Fibroblast of skin of back (primary cell): ENCODE measurements at regions not wholly inside any gene's neighbourhood (a gene's known extent, or its start where the extent isn't known, plus 50 kb on each side); places are given as distances from the start of the nearest gene placed in this dataset.

Source experiments
- DNase-seq: peaks from one replicate; pipeline ENCODE4 v3.0.0-alpha.2; 2013

DNA sequence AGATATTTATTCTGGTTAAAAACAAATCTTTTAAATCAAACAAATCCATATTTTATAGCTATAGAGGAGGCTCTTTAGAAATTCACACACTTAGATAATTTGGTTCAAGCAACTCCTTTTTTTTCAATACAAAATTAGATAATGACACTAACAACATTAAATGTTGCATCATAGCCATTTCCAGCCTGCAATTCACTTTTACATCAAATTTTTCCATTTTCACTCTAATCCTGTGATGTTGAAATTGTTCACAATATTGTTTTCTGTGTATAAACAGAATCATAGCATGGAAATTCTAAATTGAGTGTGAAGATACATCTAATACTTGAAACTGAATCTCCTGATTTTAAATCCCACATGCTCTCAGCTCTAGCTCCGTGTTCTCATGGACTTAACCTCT is 482.6 kb downstream of the INHBA start:
- DNase-seq, result no peak

DNA sequence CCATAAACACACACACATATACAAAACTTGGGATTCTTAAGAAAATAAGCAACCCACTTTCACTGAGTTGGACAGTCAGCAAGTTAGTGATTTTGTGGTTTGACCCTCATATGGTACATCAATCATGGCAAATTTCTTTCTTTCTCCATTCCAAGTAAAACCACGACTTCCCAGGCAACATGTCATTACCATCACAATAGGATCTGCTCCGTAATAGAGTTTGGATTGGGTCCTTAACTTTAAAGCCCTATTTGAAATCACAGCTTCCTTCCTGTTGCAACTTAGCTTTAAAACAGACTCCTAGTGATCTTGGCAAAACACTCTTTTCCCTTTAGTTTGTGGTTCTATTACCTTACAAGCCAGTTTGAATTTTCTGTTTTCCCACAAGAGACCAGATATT is 483.6 kb downstream of the INHBA start:
- peak; percentile 17 for DNase-seq

DNA sequence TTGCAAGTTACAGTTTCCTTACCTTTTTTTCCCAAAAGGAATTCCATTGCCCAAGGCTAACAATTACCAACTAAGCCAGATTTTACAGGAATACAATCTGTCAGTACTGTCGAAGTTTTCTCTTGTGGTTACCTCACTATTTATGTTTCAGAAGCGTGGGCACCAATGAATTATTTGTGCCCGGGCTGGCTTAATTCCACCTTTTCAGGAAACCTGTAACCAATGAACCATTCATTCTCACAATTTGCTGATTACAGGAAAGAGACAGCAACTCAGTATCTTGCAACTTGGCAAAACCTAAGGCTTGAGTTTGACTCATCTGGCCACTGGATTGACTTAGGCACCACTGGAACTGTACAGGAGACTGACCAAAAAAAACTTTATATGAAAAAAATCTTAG is 485.6 kb downstream of the INHBA start:
- DNase-seq, result no peak

DNA sequence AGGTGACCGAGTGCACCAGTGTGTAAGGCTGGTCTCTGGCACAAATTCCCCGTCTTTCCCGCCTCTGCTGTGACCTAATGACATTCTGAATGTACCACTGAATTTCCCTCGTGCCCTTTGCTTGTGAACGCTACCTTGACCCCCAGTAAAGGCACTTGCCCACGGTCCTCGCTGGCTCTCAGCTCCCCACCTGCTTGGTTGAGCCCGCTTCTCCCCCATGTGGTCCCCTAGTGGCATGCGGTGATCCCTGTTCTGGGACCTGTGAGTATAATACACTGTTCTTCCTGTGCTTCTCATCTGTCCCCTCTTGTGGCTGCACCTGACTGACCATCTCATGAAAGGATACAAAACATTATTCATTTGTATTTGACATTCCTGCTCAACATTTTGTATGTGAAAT is 495.7 kb downstream of the INHBA start:
- no peak for DNase-seq

DNA sequence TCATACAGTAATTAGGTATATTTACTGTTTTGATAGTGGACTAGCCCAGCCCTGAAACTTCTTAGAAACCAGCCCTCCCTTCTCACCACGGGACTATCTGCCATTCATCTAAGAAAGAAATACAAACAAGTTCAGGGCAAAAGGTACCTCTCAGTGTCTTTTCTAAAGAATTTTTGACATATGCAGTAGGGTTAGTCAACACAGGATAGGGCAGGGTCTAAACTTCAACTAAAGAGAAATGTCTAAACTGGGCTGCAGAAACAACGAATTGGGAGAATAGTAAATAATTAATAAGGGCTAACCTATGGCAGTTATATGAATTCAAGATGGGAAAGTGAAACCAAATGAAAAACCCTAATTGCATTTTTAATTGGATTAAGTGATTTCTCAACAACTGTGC is 496.6 kb downstream of the INHBA start:
- no peak for DNase-seq

DNA sequence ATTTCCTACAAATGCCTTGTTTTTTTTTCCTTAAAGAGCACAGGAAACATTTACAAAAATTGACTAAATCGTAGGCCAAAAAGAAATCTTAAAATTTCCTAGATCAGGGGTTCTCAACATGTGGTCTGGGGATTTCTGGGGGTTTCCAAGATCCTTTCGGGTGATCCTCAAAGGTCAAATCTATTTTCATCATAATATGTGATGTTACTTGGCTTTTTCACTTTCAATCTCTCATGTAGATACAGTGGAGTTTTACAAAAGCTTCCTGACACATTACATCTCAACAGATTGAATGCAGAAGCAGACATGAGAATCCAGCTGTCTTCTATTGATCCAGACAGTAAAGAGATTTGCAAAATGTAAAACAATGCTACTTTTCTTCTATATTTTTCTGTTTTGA is 497.3 kb downstream of the INHBA start:
- no peak for DNase-seq

DNA sequence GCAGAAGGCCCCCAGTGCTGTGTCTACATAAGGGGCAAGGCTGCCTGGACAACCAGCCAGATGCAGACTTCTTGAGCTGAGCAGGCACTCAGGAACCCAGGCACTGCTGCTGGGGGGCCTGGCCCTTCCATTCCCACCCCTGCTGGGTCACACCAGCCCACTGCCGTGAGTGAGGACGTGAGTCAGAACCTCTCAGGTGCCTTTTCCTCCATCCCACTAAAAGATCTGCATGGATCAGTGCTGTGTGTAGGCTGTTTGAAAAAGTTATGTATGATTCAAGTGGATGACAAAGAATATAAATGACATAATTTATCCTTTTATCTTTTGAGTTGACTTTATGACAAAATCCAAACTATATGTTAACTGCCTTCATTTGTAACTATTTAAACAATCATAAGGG is 499.3 kb downstream of the INHBA start:
- no peak for DNase-seq

DNA sequence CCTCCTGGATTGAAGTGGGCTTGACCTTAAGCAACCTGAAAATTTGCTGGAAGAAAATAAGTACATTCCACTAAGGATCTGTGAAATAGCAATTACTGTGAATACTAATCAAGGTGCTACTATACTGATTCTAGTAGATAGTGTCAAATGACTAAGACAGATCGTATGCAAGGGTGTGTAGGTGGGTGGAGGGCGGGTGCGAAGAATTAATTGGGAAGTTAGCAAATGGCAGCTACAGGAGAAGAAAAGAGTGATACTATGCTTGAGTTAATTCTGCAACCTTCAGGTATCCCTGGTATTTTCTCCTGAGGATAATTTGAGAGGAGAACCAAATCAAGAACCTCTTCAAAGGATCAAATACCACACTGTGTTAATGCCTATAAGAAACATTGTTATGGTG is 501.9 kb downstream of the INHBA start:
- DNase-seq, result no peak

DNA sequence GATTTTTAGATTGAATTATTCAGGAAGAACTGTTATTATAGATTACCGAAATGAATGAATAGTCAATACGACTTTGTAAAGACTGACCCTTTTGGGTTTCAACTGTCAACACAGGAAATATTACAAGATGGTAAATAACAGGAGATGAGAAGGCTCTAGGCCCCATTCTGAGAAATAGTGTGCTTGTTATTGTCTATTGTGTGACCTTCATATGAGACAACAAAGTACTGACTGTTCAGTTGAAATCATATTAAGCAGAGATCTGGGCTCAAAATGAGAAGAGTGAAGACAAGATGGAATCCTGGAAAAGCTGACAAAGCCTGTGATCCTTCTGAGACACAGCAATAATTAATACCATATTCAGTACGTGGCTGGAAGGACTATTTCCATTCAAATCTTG is 503.8 kb downstream of the INHBA start:
- no peak for DNase-seq

DNA sequence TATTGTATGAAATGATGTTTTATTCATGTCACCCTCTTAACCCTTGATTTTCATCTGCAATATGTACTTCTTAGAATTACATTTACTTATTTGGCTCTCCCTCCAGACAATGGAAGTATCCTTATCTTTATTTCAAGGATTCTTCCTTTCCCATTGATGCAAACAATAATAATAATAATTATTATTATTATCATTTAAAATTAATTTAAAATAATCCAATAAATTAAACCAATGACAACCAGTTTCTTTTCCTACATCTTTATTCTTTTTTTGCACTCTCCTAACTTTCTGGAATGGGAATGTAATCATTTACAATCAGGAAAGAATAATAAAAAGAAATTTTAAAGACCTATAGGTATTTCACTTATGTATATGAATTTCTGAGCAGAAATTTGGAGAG is 504.4 kb downstream of the INHBA start:
- no peak for DNase-seq

DNA sequence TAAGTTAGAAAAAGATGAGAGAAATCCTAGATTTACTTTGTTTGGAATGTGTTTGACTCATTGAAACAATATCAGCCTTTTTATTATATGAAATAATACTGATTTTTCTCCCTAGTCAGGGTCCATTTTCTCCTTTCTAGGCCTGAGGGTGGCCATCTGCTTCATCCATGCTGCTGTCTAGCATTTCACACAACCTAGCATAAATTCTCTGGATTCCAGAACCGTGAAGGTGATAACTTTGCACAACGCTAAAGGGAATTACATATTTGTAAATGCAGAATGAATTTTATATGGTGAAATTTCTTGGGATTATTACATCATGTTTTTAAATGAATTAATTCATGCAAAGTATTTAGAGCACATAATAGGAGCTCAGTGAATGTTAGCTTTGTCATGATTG is 505.1 kb downstream of the INHBA start:
- peak; percentile 24 for DNase-seq

DNA sequence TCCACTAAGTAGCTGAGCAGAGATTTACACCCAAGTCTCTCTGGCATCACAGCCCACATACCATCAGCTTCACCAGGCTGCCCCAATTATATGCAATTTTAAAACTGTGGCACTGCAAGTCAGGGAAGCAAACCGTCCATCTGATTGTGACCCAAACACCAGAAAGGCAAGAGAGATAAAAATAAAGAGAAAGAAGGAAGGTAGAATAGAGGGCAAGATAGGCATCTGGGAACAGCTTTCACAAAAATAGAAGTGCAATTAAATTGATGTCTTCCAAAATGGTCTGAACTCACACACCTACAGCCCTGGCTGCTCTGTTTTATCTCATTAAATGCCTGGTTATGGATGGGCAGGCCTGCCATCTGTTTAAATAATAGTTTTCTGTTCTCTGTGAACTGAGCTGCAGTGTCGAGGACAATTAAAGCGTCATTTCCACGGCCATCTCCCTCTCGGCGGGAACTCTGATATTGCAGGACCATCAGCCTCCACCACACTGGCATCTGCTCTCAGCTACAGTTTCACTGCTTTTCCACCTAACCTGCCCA is 509.1 kb downstream of the INHBA start:
- DNase-seq, result no peak

DNA sequence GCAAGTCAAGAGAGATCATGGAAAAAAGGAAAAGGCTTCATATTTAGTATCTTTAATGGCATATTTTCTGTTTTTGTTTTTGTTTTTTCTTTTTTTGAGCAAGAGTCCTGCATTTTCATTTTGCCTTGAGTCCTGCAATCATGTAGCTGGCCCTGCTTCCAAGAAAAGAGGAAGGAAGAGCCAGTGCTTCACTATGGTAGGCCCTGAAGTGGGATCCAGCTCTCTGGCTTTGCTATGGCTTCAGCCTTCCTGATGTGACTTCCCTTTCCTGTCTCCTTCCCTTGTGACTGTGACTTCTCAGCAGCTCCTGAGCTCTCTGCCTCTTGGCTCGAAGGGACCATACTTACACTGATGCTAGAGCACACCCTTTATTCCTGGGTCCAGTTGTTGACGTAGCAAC is 512.3 kb downstream of the INHBA start:
- DNase-seq, result no peak

DNA sequence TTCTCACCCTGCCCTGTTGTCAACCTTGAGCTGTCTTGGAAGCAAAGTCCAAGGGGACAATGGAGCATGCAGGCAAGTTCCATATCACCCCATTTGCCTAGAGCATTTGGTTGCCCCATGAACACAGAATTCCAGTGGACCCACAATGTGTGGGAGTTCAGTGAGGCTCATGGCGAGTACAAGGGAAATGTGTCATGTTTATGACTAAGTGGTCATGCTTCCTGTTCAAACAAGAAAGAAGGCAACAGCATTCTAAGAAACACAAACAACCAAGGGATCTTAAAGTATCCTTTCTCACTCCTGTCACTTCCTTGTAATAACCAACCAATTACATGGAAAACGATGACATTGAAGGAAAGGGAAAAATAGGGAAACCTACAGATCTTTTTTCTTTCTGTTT is 513.0 kb downstream of the INHBA start:
- peak; percentile 97 for DNase-seq

DNA sequence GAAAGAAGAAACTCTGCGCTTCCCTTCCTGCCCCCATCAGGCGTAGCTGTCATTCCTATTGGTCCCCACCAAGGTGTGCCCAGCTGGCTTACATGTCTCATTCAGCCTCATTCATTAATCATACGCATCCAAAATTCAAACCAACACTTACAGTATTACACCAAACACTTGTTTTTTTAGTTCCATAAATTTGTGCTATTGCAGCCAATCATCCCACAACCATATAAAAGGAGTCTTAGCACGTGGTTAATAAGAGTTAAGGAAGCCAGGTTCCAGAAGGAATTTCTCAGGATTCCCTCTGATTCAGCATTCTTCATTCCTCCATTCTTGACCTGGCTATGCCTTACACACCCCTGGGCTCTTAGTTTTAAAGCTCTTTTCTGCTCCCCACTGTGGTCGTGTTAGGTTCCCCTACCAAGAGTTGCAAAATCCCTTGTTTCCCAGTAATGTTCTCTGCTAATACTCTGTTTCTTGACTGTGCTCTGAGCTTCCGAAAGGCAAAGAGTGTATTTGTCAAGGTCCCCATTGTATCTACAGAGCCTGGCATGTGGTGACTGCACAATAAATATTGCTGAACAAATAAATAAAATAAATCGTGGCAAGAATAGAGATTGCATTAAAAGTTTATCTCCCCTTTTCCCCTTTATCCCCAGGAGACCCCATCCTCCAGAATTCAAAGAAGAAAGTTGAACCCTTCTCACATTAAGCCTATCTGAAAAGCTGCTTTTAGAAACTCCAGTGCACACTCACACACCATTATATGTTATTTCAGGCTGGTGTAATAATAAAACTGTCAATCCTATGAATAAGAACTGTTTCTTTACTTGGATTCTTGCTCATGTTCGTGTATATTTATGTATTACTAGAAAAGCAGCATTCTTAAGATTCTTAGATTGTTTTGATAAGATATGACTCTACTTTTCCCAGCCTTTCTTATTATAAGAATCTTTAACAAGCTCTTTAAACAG is 514.4 kb downstream of the INHBA start:
- peak; percentile 93 for DNase-seq

DNA sequence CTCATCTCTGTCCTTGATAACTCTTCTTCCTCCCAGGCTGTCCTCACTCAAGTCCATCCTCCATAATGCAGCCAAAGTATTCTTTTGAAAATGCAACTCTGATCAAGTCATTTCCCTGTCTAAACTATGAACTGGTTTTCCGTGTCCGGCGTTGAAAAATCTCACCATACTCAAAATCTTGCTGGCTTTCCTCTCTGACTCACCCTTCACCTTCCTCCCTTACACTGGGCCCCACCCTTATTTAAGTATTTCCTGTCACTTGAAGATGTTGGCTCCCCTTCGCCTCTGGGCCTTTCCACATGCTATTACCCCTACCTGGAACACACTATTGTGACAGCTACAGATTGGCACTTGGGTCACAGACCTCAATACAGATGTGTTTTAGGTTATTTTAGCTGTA is 515.6 kb downstream of the INHBA start:
- DNase-seq, result no peak

DNA sequence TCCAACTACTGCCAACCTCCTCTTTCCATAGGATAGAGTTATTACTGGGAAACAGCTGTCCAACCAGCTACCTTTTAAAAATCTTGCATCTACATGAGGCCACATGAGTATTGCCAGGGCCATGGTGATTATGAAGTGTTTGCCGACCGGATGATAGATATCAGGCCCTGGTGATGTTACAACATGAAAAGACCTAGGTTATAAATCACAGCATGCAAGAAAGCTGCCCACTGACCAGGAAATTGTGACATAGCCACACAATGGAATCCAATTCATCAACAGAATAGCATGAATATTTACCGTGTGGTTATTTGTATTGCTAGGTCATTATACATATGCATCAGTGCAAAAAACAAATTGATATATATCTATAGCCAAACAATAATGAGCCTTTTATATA is 517.0 kb downstream of the INHBA start:
- no peak for DNase-seq

DNA sequence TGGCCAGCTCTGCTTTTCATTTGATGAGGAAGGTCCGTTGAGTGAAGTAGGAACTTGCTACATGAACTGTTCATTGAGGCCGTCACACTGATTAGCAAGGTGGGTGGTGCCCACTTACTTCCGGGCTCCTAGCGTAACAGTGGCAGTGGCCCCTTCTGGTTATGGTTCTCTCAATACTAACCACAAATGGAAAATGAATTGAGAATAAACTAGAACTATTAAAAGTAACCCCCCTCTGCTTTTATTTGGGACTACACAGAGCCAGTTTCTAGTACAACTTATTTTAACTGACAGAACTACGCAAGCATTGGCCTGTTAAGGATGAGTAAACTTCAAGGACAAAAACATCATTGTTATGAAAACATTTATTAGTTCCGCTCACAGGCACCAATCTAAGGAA is 519.1 kb downstream of the INHBA start:
- DNase-seq, result no peak

DNA sequence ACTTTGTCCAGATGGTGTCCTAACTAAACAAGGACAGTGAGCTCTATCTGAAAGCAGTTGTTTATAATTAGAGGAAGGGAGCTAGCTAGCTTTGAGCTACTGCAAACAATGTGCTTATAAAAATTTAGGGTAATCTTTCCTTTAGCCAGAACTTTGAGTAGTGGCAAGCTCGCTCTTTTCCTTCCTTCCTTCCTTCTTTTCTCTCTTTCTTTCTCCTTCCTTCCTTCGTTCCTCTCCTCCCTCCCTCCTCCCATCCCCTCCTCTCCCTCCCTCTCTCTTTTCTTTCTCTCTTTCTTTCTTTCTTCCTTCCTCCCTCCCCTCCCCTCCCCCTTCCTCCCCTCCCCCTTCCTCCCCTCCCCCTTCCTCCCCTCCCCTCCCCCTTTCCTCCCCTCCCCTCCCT is 520.1 kb downstream of the INHBA start:
- no peak for DNase-seq

DNA sequence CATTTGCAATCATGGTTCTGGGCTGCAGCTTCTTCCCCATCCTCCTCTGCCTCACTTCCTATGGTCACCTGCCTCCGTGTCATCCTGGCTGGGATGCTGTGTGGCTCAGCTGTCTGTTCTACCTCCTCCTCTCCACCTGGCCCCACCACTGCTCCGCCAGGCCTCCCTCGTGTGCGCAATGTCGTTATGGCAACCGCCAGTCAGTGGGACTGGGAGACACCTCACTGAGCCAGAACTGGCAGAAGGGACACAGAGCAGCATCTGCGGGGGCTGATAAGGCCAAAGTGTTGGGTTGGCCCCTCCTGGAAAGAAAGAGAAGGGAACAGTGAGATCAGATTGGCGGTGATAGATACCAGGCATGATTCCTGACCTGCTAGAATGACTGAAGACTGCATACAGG is 527.5 kb downstream of the INHBA start:
- no peak for DNase-seq

DNA sequence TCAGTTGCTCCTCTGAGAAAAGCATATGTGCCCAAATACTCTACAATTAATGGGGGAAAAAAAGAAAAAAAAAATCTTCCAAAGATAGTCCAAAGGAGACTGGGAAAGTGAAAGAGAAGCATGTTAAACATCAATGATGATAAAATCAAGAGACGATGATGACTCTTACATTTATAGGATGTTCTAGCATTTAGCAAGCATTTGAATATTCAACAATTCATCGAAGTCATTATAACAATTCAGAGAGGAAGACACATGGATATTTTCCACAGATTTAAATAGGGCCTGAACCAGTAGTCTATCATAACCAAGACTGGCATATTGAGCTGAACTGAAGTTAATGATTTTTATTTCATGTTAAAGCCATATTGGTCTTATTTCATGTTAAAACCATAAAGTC is 528.4 kb downstream of the INHBA start:
- no peak for DNase-seq

DNA sequence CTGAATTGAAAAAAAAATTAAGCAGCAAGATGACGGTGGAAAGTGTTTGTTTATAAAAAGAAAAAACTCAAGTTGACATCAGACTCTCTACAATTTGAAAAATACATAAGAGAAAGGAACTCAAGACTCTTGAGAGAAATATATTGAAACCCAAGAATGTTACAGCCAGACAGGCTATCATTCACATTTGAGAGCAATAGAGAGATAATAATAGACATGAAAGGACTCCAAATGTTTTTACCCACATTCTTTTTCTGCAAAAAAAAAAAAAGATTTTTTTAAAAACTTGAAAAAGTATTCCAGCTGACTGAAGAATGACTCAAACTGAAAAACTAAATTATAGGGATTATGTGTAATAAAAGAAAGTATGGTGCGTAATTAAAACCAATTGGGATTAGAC is 532.4 kb downstream of the INHBA start:
- DNase-seq, result peak; percentile 64

DNA sequence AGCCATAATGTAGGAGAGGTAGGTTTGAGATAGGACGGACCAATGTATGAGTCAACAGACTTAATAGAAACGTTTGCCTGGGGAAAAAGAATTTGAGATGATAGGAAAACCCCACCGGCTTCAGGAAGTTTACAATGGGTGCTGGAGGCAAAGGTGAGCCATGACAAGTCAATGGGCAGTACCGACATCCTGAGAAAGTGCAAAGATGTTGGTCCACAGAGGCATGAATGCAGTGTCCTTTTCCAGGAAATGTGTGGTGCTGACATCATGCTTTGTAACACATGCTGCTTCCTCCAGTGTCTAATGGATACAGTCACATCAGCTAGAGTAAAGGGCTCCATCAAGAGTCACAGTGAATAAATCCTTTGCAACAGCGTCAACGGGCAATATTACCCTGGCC is 533.6 kb downstream of the INHBA start:
- no peak for DNase-seq

DNA sequence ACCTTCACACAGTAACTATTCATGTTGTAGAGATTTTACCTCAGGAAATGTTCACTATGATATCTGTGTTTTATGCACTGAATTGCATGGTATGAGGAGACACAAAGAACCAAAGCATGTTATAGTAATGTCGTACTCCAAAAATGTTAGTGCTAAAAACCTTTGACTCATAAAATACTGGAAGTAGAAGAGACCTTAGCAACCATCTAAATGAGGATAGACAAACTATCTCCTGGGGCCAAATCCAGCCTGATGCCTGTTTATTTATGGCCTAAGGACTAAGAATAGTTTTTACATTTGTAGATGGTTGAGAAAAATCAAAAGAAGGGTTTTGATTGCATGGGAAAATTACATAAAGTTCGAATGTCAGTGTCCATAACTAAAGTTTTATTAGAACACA is 535.1 kb downstream of the INHBA start:
- DNase-seq, result peak; percentile 64

DNA sequence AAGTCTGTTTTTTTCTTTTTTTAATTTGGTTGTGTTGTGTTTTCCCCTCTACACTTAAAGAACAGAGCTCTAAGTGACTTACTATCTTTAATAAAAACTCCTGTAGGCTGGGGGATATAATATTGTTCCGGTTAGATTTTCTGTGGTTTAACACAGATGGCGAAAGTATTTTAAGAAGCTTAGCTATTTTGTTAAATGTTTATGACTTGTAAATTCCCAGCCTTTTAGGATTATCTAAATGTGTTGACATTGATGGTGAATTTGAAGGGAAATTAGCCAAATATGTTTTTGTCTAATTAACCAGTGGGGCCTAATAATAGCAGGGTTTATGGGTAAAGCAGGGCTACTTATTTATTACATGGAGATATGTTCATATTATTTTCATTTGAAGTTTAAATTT is 538.5 kb downstream of the INHBA start:
- peak; percentile 72 for DNase-seq
